ENCODE measurements at regions not wholly inside any gene's neighbourhood (a gene's known extent, or its start where the extent isn't known, plus 50 kb on each side); places are given as distances from the start of the nearest gene placed in this dataset.
"Not testable (repeated sequence)": the region's sequence is repeated elsewhere in the genome, so short reads cannot be mapped to it uniquely, and the experiment has no call there.

GRCh38 chr3:150357923-150358607 is 50.0 kb upstream of the TSC22D2 start:
- no peak for DNase-seq

- DNase-seq, result no peak
These were observed 51.0 kb upstream of the TSC22D2 start for GRCh38 chr3:150357140-150357539.

- DNase-seq, result no peak
These were observed 52.5 kb upstream of the TSC22D2 start for GRCh38 chr3:150355574-150355973.

- no peak for DNase-seq
These were observed 55.2 kb upstream of the TSC22D2 start for GRCh38 chr3:150352931-150353330.

GRCh38 chr3:150351398-150351797 is 56.7 kb upstream of the TSC22D2 start:
- DNase-seq, result no peak

- DNase-seq, result no peak
These were observed 58.6 kb upstream of the TSC22D2 start for GRCh38 chr3:150349314-150350097.

- peak; percentile 80 for DNase-seq
These were observed 59.6 kb upstream of the TSC22D2 start for GRCh38 chr3:150348500-150348899.

GRCh38 chr3:150346981-150347863 is 60.9 kb upstream of the TSC22D2 start:
- peak; percentile 82 for DNase-seq

GRCh38 chr3:150346266-150346665 is 61.8 kb upstream of the TSC22D2 start:
- DNase-seq, result no peak

- peak; percentile 40 for DNase-seq
These were observed 63.0 kb upstream of the TSC22D2 start for GRCh38 chr3:150345021-150345538.

GRCh38 chr3:150344079-150344759 is 63.9 kb upstream of the TSC22D2 start:
- DNase-seq, result no peak

- no peak for DNase-seq
These were observed 65.1 kb upstream of the TSC22D2 start for GRCh38 chr3:150342896-150343467.

GRCh38 chr3:150341891-150342290 is 66.2 kb upstream of the TSC22D2 start:
- no peak for DNase-seq

GRCh38 chr3:150336363-150336762 is 71.7 kb upstream of the TSC22D2 start:
- DNase-seq, result not testable (repeated sequence)

GRCh38 chr3:150335631-150336030 is 72.5 kb upstream of the TSC22D2 start:
- DNase-seq, result no peak

GRCh38 chr3:150334974-150335373 is 73.1 kb upstream of the TSC22D2 start:
- DNase-seq, result no peak

- DNase-seq, result no peak
These were observed 74.6 kb upstream of the TSC22D2 start for GRCh38 chr3:150333477-150333876.

GRCh38 chr3:150331978-150332568 is 76.0 kb upstream of the TSC22D2 start:
- DNase-seq, result no peak

- no peak for DNase-seq
These were observed 77.2 kb upstream of the TSC22D2 start for GRCh38 chr3:150330872-150331271.

- DNase-seq, result no peak
These were observed 77.9 kb upstream of the TSC22D2 start for GRCh38 chr3:150330174-150330573.

- DNase-seq, result no peak
These were observed 78.7 kb upstream of the TSC22D2 start for GRCh38 chr3:150329408-150329807.

Data from skin of body (tissue), 1 donor.